ENCODE measurements at regions not wholly inside any gene's neighbourhood (a gene's known extent, or its start where the extent isn't known, plus 50 kb on each side); places are given as distances from the start of the nearest gene placed in this dataset.

- Histone ChIP-seq H3K36me3 (ENCODE audit: control insufficient read depth in 2 of 2, insufficient read depth in 1 of 2, low read length in 2 of 2) (no peaks in the 10 kb centered on the region), H3K27ac (ENCODE audit: extremely low read depth, low read depth, low read length) (no peak overlapping the region), H3K9me3 (ENCODE audit: control insufficient read depth, insufficient read depth, low read depth, low read length) (no peaks in the 10 kb centered on the region), H3K4me3 (ENCODE audit: low read depth, low read length) (no peak overlapping the region), H3K4me1 (ENCODE audit: control insufficient read depth, insufficient read depth, low read length) (no peaks in the 10 kb centered on the region)
- TF ChIP-seq HOXD13 (CRISPR knock-in tag; IDR thresholded peaks at IDR 0.05; ENCODE audit: borderline replicate concordance) (no peak), ZNF37A (tag by site-specific recombination; IDR thresholded peaks at IDR 0.05) (no peak), ZNF114 (tag by site-specific recombination; IDR thresholded peaks at IDR 0.05) (no peak), ZNF174 (tag by site-specific recombination; IDR thresholded peaks at IDR 0.05) (no peak), ZNF354C (tag by site-specific recombination; IDR thresholded peaks at IDR 0.05; ENCODE audit: borderline replicate concordance, low read depth) (no peak), ZNF791 (tag by site-specific recombination; IDR thresholded peaks at IDR 0.05) (no peak), ZNF580 (tag by site-specific recombination; IDR thresholded peaks at IDR 0.05) (no peak), ZNF560 (tag by site-specific recombination; IDR thresholded peaks at IDR 0.05; ENCODE audit: borderline replicate concordance) (no peak), PRDM1 (tag by site-specific recombination; IDR thresholded peaks at IDR 0.05) (no peak), ZNF155 (tag by site-specific recombination; IDR thresholded peaks at IDR 0.05) (no peak), ZNF561 (tag by site-specific recombination; IDR thresholded peaks at IDR 0.05; ENCODE audit: borderline replicate concordance) (no peak)
- ChIA-PET CTCF (no interaction called here), POLR2A (no interaction called here)
Observed at GRCh38 chr14:44027397-44027796, 479.7 kb downstream of the FSCB start.

GRCh38 chr14:44010595-44010994 is 496.5 kb downstream of the FSCB start:
- POLR2A ChIA-PET, result no interaction called here
- Histone ChIP-seq H3K27ac (ENCODE audit: extremely low read depth, low read depth, low read length) (no peak overlapping the region), H3K9me3 (ENCODE audit: control insufficient read depth, insufficient read depth, low read depth, low read length) (no peaks in the 10 kb centered on the region), H3K4me3 (ENCODE audit: low read depth, low read length) (no peak overlapping the region), H3K4me1 (ENCODE audit: control insufficient read depth, insufficient read depth, low read length) (no peaks in the 10 kb centered on the region), H3K36me3 (ENCODE audit: control insufficient read depth in 2 of 2, insufficient read depth in 1 of 2, low read length in 2 of 2) (no peaks in the 10 kb centered on the region)
- CTCF ChIA-PET, result no interaction called here
- TF ChIP-seq ZNF114 (tag by site-specific recombination; IDR thresholded peaks at IDR 0.05), result no peak
- no peak for TF ChIP-seq ZNF362 (tag by site-specific recombination; IDR thresholded peaks at IDR 0.05)
- TF ChIP-seq INSM2 (tag by site-specific recombination; IDR thresholded peaks at IDR 0.05), result no peak
- TF ChIP-seq KLF17 (tag by site-specific recombination; IDR thresholded peaks at IDR 0.05), result no peak
- TF ChIP-seq ZNF211 (tag by site-specific recombination; IDR thresholded peaks at IDR 0.05; ENCODE audit: low read depth), result no peak
- no peak for TF ChIP-seq GLIS2 (tag by site-specific recombination; IDR thresholded peaks at IDR 0.05)

- CTCF ChIA-PET, result no interaction called here
- POLR2A ChIA-PET, result no interaction called here
- H3K9me3 ChIP-seq (ENCODE audit: control insufficient read depth, insufficient read depth, low read depth, low read length), result no peaks in the 10 kb centered on the region
Observed at GRCh38 chr14:44010071-44010470, 497.0 kb downstream of the FSCB start.

More at GRCh38 chr14:44010071-44010470, 497.0 kb downstream of the FSCB start:
- H3K4me3 ChIP-seq (ENCODE audit: low read depth, low read length), result no peak overlapping the region
- H3K36me3 ChIP-seq (ENCODE audit: control insufficient read depth in 2 of 2, insufficient read depth in 1 of 2, low read length in 2 of 2), result no peaks in the 10 kb centered on the region
- H3K4me1 ChIP-seq (ENCODE audit: control insufficient read depth, insufficient read depth, low read length), result no peaks in the 10 kb centered on the region
- H3K27ac ChIP-seq (ENCODE audit: extremely low read depth, low read depth, low read length), result no peak overlapping the region
- TF ChIP-seq ZNF571 (tag by site-specific recombination; IDR thresholded peaks at IDR 0.05), result no peak

Measured in HEK293 (cell line).